ENCODE measurements at regions not wholly inside any gene's neighbourhood (a gene's known extent, or its start where the extent isn't known, plus 50 kb on each side); places are given as distances from the start of the nearest gene placed in this dataset.

- DNase-seq, result no peak
Observed at GRCh38 chr15:95549168-95549738, 781.2 kb upstream of the NR2F2 start.

GRCh38 chr15:95550702-95551101 is 779.8 kb upstream of the NR2F2 start:
- no peak for DNase-seq

GRCh38 chr15:95556225-95556624 is 774.3 kb upstream of the NR2F2 start:
- no peak for DNase-seq

DNA sequence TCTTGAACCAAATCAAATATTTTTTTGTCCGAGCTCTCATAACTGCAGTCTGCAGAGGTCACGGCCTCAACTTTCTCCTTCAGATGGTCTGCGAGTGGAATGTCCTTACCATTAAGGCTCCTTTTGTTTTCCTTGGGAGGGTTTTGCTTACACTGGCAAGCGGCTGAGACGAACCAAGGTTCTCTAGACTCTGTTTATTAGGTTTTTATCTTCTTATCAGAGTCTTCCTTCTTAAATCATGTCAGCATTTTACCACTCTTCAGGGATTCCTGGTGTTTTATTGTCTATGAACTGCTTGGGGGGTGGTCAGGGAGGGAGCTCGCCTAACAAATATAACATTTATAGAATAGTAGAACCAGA is 773.7 kb upstream of the NR2F2 start:
- no peak for DNase-seq

GRCh38 chr15:95557226-95558046 is 773.1 kb upstream of the NR2F2 start:
- DNase-seq, result no peak

DNA sequence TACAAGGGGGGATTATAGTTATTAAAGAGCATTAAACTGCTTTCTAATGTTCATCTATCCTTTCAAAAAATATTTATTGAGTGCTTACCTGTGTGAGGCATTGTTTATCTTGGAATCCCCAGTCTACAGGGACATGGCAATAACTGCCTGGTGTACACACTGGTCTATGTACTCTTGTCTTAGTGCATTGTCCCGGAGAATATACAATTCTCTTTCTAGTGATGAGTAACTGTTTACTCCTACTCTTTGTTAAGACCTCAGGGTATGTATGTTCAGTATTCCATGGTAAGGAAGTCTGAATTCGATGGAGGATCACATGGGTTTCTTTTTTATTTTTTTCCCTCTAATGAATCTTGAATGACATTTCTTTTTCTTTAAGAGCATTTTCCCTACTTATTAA is 772.4 kb upstream of the NR2F2 start:
- no peak for DNase-seq

DNA sequence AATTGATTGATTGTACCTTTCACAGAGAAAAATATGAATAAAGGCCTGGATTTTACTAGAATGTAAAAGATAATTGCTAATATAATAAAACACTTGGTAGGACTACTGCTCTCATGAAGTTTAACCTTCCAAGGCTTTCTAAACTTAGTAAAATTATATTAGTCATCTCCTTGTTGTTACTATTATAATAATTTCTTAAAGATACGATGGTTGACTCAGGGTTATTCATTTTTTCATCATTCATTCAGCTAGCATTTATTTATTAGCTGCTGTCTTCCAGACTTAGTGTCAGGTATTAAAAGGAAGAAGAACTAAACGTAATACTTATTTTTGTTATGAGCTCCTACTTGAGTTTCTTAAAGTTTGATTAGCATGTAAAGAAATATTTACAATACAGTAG is 771.6 kb upstream of the NR2F2 start:
- no peak for DNase-seq

DNA sequence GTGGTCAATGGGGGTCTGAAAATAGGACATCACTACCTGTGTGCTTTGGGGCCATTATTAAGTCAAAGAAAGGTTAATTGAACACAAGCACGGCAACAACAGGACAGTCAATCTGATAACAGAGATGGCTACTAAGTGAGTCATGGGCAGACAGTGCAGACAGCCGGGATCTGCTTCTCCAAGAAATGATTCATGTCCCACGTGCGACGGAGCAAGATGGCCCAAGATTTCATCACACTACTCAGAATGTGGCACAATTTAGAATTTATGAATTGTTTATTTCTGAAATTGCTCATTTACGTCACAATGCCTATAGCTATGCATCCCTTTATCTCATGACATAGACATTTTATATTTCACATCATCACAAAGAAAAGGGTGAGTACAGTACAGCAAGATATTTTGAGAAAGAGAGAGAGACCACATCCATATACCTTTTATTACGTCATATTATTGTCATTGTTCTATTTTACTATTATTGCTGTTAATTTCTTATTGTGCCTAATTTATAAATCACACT is 770.6 kb upstream of the NR2F2 start:
- no peak for DNase-seq

DNA sequence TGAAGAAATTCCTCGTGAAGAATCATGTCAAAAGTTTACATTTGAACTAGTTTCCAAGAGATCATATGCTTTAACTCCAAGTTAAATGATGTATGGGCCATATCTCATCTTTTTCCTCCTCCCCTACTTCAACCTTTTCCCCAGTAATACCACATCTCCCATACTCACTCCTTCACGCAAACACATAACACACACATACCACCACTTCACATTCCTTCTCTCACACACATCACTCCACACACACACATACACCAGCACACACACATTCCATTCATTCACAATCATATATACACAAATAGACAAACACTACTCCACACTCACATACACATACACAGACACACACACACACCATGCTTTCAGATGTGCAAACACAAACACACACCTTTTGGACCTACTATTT is 769.0 kb upstream of the NR2F2 start:
- no peak for DNase-seq

DNA sequence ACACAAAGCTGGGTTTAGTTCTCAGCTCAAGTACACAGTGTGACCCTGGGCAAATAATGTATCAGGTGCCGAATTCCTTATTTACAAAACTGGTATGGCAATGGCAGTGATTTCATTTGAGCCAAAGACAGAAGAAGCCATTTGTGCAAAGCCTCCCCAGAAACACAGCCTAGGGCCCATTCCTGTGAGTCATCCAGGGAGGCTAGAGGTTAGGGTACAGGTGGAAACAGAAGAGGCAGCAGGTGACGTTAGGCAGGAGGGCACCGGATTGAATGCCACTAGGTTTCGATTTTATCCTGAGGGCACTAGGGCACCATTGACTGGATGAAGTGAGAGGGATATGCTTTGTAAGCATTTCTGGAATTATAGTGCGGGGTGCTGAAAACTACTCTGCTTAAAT is 766.9 kb upstream of the NR2F2 start:
- DNase-seq, result no peak

- DNase-seq, result no peak
Observed at GRCh38 chr15:95565016-95565600, 765.4 kb upstream of the NR2F2 start.

- DNase-seq, result no peak
Observed at GRCh38 chr15:95565690-95566089, 764.8 kb upstream of the NR2F2 start.

DNA sequence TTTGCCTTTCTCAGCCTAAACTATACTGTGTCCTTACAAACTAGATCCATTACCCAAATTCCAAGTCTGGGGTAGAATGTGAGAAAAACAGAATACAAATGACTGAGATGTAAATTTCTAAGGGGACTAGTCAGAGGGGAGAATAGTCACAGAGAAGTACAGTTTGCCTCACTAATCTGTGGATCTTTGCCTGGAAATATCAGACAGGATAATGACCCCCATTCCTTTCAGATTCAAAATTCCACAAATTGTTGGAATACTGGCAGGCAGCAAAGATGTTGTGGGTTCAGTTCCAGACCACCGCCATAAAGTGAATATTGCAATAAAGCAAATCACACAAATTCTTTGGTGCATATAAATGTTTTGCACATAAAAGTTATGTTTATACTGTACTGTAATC is 762.8 kb upstream of the NR2F2 start:
- no peak for DNase-seq

- DNase-seq, result no peak
Observed at GRCh38 chr15:95574053-95574452, 756.4 kb upstream of the NR2F2 start.

DNA sequence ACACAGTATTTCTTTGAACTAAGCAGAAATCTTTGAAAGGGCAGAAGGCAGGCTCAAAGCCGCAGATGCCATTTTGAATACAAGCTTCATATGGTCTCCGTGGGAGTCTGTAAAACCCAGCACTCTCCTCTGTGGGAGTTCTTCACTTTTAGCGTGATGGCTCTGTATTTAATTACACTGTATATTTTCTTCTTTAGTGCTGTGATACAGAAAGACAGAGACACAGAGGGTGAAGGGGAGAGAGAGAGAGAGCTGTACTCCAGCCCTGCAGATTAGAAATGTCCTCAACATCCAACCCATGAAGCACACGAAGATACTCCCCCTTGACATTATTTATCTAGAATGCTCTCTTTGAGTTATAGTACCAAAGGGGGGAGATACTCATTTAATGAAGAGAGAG is 752.6 kb upstream of the NR2F2 start:
- no peak for DNase-seq

GRCh38 chr15:95580121-95580520 is 750.4 kb upstream of the NR2F2 start:
- no peak for DNase-seq

- no peak for DNase-seq
Observed at GRCh38 chr15:95581595-95581994, 748.9 kb upstream of the NR2F2 start.

- DNase-seq, result no peak
Observed at GRCh38 chr15:95584088-95584487, 746.4 kb upstream of the NR2F2 start.

- DNase-seq, result no peak
Observed at GRCh38 chr15:95588056-95588455, 742.4 kb upstream of the NR2F2 start.

GRCh38 chr15:95590533-95591044 is 739.9 kb upstream of the NR2F2 start:
- no peak for DNase-seq

GRCh38 chr15:95591270-95591669 is 739.2 kb upstream of the NR2F2 start:
- no peak for DNase-seq

DNA sequence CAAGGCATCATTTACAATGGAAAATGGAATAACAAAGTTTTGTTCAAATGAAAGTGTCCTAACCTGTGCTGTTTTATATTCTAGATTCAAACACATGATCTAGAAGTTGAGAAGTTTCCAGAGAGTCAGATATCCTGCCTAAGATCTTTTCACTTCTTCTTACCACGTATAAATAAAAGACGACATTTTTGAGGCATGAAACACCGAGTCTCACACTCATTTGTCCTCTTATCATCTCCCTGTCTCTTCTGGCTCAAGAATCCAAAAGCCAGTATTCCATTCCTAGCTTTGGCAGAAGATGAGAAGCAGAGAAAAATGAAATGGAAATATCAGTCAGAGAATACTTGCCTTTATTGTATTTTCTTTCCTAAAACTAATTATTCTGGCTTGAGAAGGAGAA is 738.6 kb upstream of the NR2F2 start:
- no peak for DNase-seq

- DNase-seq, result no peak
Observed at GRCh38 chr15:95594496-95594895, 736.0 kb upstream of the NR2F2 start.

DNA sequence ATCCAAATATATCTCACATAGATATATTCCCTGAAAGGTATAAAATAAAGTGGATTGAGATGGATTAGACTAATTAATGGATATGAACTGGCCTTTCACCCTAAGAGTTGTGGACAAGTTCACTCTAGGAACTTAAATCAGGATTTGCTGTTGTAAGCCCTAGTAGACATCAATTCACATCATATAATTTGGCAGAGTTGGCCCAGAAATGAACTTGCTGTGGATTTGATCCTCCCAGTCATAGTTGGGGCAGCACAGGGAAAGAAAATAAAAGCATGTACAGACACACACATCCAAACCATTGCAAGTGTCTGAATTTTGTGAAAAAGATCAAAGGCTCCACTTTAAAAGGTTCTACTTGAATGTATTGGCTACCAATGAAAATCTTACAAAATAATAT is 734.7 kb upstream of the NR2F2 start:
- DNase-seq, result no peak

All from activated T-cell treated with anti-CD3 and anti-CD28 coated beads for 4 hours (primary cell).